ENCODE measurements at regions not wholly inside any gene's neighbourhood (a gene's known extent, or its start where the extent isn't known, plus 50 kb on each side); places are given as distances from the start of the nearest gene placed in this dataset.
"Not testable (repeated sequence)": the region's sequence is repeated elsewhere in the genome, so short reads cannot be mapped to it uniquely, and the experiment has no call there.

DNA sequence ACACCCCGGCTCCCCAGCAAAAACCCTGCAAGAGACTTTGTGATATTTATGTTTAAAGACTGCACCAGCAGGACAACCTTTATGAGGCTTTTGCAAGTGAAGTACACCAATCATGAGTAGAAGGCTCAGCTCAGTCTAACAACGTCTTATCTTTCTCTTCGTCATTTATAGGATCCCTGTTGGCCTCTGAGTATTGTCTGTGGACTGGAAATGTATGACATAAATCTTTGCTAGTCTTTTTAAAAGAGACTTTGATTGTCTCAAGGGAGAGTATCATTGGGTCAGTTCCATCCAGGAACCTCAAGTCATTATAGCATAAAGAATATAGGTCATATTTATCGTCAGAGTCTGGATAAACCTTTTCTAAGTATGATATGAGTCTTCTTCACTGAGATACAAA is 505.0 kb upstream of the SOX9 start:
- H3K4me3 Mint-ChIP-seq: no peak overlapping the region
- TF ChIP-seq CREM (CRISPR knock-in tag; IDR thresholded peaks at IDR 0.05) (no peak), ZNF138 (CRISPR knock-in tag; conservative IDR thresholded peaks at IDR 0.05) (no peak), FOXJ3 (CRISPR knock-in tag; IDR thresholded peaks at IDR 0.05; ENCODE audit: borderline replicate concordance) (no peak), EMX1 (CRISPR knock-in tag; IDR thresholded peaks at IDR 0.05) (no peak), OVOL2 (CRISPR knock-in tag; IDR thresholded peaks at IDR 0.05; ENCODE audit: borderline replicate concordance) (no peak), SOX15 (CRISPR knock-in tag; IDR thresholded peaks at IDR 0.05) (no peak), CBFB (CRISPR knock-in tag; IDR thresholded peaks at IDR 0.05; ENCODE audit: low read depth) (no peak), TP53 (CRISPR knock-in tag; IDR thresholded peaks at IDR 0.05) (no peak), RELA (CRISPR knock-in tag; IDR thresholded peaks at IDR 0.05; ENCODE audit: borderline replicate concordance) (no peak), AFF4 (CRISPR knock-in tag; IDR thresholded peaks at IDR 0.05; ENCODE audit: borderline replicate concordance) (no peak), MXD4 (CRISPR knock-in tag; IDR thresholded peaks at IDR 0.05; ENCODE audit: borderline replicate concordance) (no peak), NFATC4 (CRISPR knock-in tag; IDR thresholded peaks at IDR 0.05) (no peak), SP1 (CRISPR knock-in tag; conservative IDR thresholded peaks at IDR 0.05) (no peak)
- TF ChIP-seq, protein P1, sequence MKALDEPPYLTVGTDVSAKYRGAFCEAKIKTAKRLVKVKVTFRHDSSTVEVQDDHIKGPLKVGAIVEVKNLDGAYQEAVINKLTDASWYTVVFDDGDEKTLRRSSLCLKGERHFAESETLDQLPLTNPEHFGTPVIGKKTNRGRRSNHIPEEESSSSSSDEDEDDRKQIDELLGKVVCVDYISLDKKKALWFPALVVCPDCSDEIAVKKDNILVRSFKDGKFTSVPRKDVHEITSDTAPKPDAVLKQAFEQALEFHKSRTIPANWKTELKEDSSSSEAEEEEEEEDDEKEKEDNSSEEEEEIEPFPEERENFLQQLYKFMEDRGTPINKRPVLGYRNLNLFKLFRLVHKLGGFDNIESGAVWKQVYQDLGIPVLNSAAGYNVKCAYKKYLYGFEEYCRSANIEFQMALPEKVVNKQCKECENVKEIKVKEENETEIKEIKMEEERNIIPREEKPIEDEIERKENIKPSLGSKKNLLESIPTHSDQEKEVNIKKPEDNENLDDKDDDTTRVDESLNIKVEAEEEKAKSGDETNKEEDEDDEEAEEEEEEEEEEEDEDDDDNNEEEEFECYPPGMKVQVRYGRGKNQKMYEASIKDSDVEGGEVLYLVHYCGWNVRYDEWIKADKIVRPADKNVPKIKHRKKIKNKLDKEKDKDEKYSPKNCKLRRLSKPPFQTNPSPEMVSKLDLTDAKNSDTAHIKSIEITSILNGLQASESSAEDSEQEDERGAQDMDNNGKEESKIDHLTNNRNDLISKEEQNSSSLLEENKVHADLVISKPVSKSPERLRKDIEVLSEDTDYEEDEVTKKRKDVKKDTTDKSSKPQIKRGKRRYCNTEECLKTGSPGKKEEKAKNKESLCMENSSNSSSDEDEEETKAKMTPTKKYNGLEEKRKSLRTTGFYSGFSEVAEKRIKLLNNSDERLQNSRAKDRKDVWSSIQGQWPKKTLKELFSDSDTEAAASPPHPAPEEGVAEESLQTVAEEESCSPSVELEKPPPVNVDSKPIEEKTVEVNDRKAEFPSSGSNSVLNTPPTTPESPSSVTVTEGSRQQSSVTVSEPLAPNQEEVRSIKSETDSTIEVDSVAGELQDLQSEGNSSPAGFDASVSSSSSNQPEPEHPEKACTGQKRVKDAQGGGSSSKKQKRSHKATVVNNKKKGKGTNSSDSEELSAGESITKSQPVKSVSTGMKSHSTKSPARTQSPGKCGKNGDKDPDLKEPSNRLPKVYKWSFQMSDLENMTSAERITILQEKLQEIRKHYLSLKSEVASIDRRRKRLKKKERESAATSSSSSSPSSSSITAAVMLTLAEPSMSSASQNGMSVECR (CRISPR knock-in tag; IDR thresholded peaks at IDR 0.05; ENCODE audit: borderline replicate concordance): no peak
- TF ChIP-seq, protein P2, sequence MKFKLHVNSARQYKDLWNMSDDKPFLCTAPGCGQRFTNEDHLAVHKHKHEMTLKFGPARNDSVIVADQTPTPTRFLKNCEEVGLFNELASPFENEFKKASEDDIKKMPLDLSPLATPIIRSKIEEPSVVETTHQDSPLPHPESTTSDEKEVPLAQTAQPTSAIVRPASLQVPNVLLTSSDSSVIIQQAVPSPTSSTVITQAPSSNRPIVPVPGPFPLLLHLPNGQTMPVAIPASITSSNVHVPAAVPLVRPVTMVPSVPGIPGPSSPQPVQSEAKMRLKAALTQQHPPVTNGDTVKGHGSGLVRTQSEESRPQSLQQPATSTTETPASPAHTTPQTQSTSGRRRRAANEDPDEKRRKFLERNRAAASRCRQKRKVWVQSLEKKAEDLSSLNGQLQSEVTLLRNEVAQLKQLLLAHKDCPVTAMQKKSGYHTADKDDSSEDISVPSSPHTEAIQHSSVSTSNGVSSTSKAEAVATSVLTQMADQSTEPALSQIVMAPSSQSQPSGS (CRISPR knock-in tag; IDR thresholded peaks at IDR 0.05; ENCODE audit: borderline replicate concordance, low read depth): no peak
- 0 out of 2 replicates have a peak, but pooled peaks cover 4% of the 10 kb centered on the region for H3K27me3 Mint-ChIP-seq (ENCODE audit: low read depth)
- H3K36me3 Mint-ChIP-seq: peaks cover 29% of the 10 kb centered on the region
- no peak for DNase-seq (ENCODE audit: low spot score)
- no peak overlapping the region for H3K27ac Mint-ChIP-seq
- H3K4me1 Mint-ChIP-seq: no peaks in the 10 kb centered on the region
- ChIA-PET CTCF (no interaction called here), POLR2A (no interaction called here)
- H3K9me3 Mint-ChIP-seq: peaks cover 38% of the 10 kb centered on the region
- no peak for ATAC-seq

GRCh38 chr17:71617767-71618166 is 503.1 kb upstream of the SOX9 start:
- H3K4me3 Mint-ChIP-seq; H3K4me1 Mint-ChIP-seq; POLR2A ChIA-PET; DNase-seq (ENCODE audit: low spot score); H3K27me3 Mint-ChIP-seq (ENCODE audit: low read depth); ATAC-seq; H3K27ac Mint-ChIP-seq; CTCF ChIA-PET: not testable (repeated sequence)
- H3K9me3 Mint-ChIP-seq: peaks cover 39% of the 10 kb centered on the region
- H3K36me3 Mint-ChIP-seq: peaks cover 29% of the 10 kb centered on the region
